ENCODE measurements at regions not wholly inside any gene's neighbourhood (a gene's known extent, or its start where the extent isn't known, plus 50 kb on each side); places are given as distances from the start of the nearest gene placed in this dataset.

GRCh38 chr3:87077355-87077754 lies 86.4 kb upstream of the VGLL3 start:
- Histone ChIP-seq H3K27ac (ENCODE audit: low read depth in 2 of 2, low read length in 2 of 2) (no peak overlapping the region), H3K9me3 (ENCODE audit: control insufficient read depth in 2 of 2, low read length in 2 of 2) (no peaks in the 10 kb centered on the region), H3K36me3 (ENCODE audit: control insufficient read depth in 2 of 2, insufficient read depth in 2 of 2, low read length in 2 of 2) (no peaks in the 10 kb centered on the region), H3K4me3 (ENCODE audit: low read length in 2 of 2) (no peak overlapping the region), H3K27me3 (ENCODE audit: control insufficient read depth in 2 of 2, insufficient read depth in 2 of 2, low read length in 2 of 2) (no peaks in the 10 kb centered on the region), H3K9ac (ENCODE audit: low read depth in 1 of 2, low read length in 2 of 2) (no peak overlapping the region), H3K4me1 (ENCODE audit: control insufficient read depth in 2 of 2, insufficient read depth in 2 of 2, low read length in 2 of 2) (no peaks in the 10 kb centered on the region)

GRCh38 chr3:87076946-87077345 lies 86.0 kb upstream of the VGLL3 start:
- Histone ChIP-seq H3K4me1 (ENCODE audit: control insufficient read depth in 2 of 2, insufficient read depth in 2 of 2, low read length in 2 of 2) (no peaks in the 10 kb centered on the region), H3K27me3 (ENCODE audit: control insufficient read depth in 2 of 2, insufficient read depth in 2 of 2, low read length in 2 of 2) (no peaks in the 10 kb centered on the region), H3K9ac (ENCODE audit: low read depth in 1 of 2, low read length in 2 of 2) (no peak overlapping the region), H3K36me3 (ENCODE audit: control insufficient read depth in 2 of 2, insufficient read depth in 2 of 2, low read length in 2 of 2) (no peaks in the 10 kb centered on the region), H3K9me3 (ENCODE audit: control insufficient read depth in 2 of 2, low read length in 2 of 2) (no peaks in the 10 kb centered on the region), H3K27ac (ENCODE audit: low read depth in 2 of 2, low read length in 2 of 2) (no peak overlapping the region), H3K4me3 (ENCODE audit: low read length in 2 of 2) (no peak overlapping the region)

GRCh38 chr3:87073496-87074145 lies 82.7 kb upstream of the VGLL3 start:
- Histone ChIP-seq H3K4me3 (ENCODE audit: low read length in 2 of 2) (no peak overlapping the region), H3K27ac (ENCODE audit: low read depth in 2 of 2, low read length in 2 of 2) (no peak overlapping the region), H3K9ac (ENCODE audit: low read depth in 1 of 2, low read length in 2 of 2) (no peak overlapping the region), H3K36me3 (ENCODE audit: control insufficient read depth in 2 of 2, insufficient read depth in 2 of 2, low read length in 2 of 2) (no peaks in the 10 kb centered on the region), H3K27me3 (ENCODE audit: control insufficient read depth in 2 of 2, insufficient read depth in 2 of 2, low read length in 2 of 2) (no peaks in the 10 kb centered on the region), H3K4me1 (ENCODE audit: control insufficient read depth in 2 of 2, insufficient read depth in 2 of 2, low read length in 2 of 2) (no peaks in the 10 kb centered on the region), H3K9me3 (ENCODE audit: control insufficient read depth in 2 of 2, low read length in 2 of 2) (no peaks in the 10 kb centered on the region)

GRCh38 chr3:87072446-87072845 lies 81.5 kb upstream of the VGLL3 start:
- no peak overlapping the region for H3K4me3 ChIP-seq (ENCODE audit: low read length in 2 of 2)
- H3K27ac ChIP-seq (ENCODE audit: low read depth in 2 of 2, low read length in 2 of 2): no peak overlapping the region
- no peaks in the 10 kb centered on the region for H3K27me3 ChIP-seq (ENCODE audit: control insufficient read depth in 2 of 2, insufficient read depth in 2 of 2, low read length in 2 of 2)
- H3K9ac ChIP-seq (ENCODE audit: low read depth in 1 of 2, low read length in 2 of 2): no peak overlapping the region
- H3K36me3 ChIP-seq (ENCODE audit: control insufficient read depth in 2 of 2, insufficient read depth in 2 of 2, low read length in 2 of 2): no peaks in the 10 kb centered on the region
- no peaks in the 10 kb centered on the region for H3K9me3 ChIP-seq (ENCODE audit: control insufficient read depth in 2 of 2, low read length in 2 of 2)
- H3K4me1 ChIP-seq (ENCODE audit: control insufficient read depth in 2 of 2, insufficient read depth in 2 of 2, low read length in 2 of 2): no peaks in the 10 kb centered on the region

GRCh38 chr3:87069971-87070370 lies 79.0 kb upstream of the VGLL3 start:
- Histone ChIP-seq H3K4me3 (ENCODE audit: low read length in 2 of 2) (no peak overlapping the region), H3K27ac (ENCODE audit: low read depth in 2 of 2, low read length in 2 of 2) (no peak overlapping the region), H3K9ac (ENCODE audit: low read depth in 1 of 2, low read length in 2 of 2) (no peak overlapping the region), H3K27me3 (ENCODE audit: control insufficient read depth in 2 of 2, insufficient read depth in 2 of 2, low read length in 2 of 2) (no peaks in the 10 kb centered on the region), H3K4me1 (ENCODE audit: control insufficient read depth in 2 of 2, insufficient read depth in 2 of 2, low read length in 2 of 2) (no peaks in the 10 kb centered on the region), H3K9me3 (ENCODE audit: control insufficient read depth in 2 of 2, low read length in 2 of 2) (no peaks in the 10 kb centered on the region), H3K36me3 (ENCODE audit: control insufficient read depth in 2 of 2, insufficient read depth in 2 of 2, low read length in 2 of 2) (no peaks in the 10 kb centered on the region)

- Histone ChIP-seq H3K9me3 (ENCODE audit: control insufficient read depth in 2 of 2, low read length in 2 of 2) (no peaks in the 10 kb centered on the region), H3K9ac (ENCODE audit: low read depth in 1 of 2, low read length in 2 of 2) (no peak overlapping the region), H3K27ac (ENCODE audit: low read depth in 2 of 2, low read length in 2 of 2) (no peak overlapping the region), H3K4me1 (ENCODE audit: control insufficient read depth in 2 of 2, insufficient read depth in 2 of 2, low read length in 2 of 2) (no peaks in the 10 kb centered on the region), H3K27me3 (ENCODE audit: control insufficient read depth in 2 of 2, insufficient read depth in 2 of 2, low read length in 2 of 2) (no peaks in the 10 kb centered on the region), H3K4me3 (ENCODE audit: low read length in 2 of 2) (no peak overlapping the region), H3K36me3 (ENCODE audit: control insufficient read depth in 2 of 2, insufficient read depth in 2 of 2, low read length in 2 of 2) (no peaks in the 10 kb centered on the region)
Observed at GRCh38 chr3:87069021-87069420, 78.1 kb upstream of the VGLL3 start.

- no peak overlapping the region for H3K9ac ChIP-seq (ENCODE audit: low read depth in 1 of 2, low read length in 2 of 2)
- no peaks in the 10 kb centered on the region for H3K27me3 ChIP-seq (ENCODE audit: control insufficient read depth in 2 of 2, insufficient read depth in 2 of 2, low read length in 2 of 2)
- H3K36me3 ChIP-seq (ENCODE audit: control insufficient read depth in 2 of 2, insufficient read depth in 2 of 2, low read length in 2 of 2): no peaks in the 10 kb centered on the region
- H3K9me3 ChIP-seq (ENCODE audit: control insufficient read depth in 2 of 2, low read length in 2 of 2): no peaks in the 10 kb centered on the region
- no peak overlapping the region for H3K4me3 ChIP-seq (ENCODE audit: low read length in 2 of 2)
- no peaks in the 10 kb centered on the region for H3K4me1 ChIP-seq (ENCODE audit: control insufficient read depth in 2 of 2, insufficient read depth in 2 of 2, low read length in 2 of 2)
- no peak overlapping the region for H3K27ac ChIP-seq (ENCODE audit: low read depth in 2 of 2, low read length in 2 of 2)
Observed at GRCh38 chr3:87062685-87063084, 71.7 kb upstream of the VGLL3 start.

- Histone ChIP-seq H3K9me3 (ENCODE audit: control insufficient read depth in 2 of 2, low read length in 2 of 2) (no peaks in the 10 kb centered on the region), H3K9ac (ENCODE audit: low read depth in 1 of 2, low read length in 2 of 2) (no peak overlapping the region), H3K36me3 (ENCODE audit: control insufficient read depth in 2 of 2, insufficient read depth in 2 of 2, low read length in 2 of 2) (no peaks in the 10 kb centered on the region), H3K4me3 (ENCODE audit: low read length in 2 of 2) (no peak overlapping the region), H3K4me1 (ENCODE audit: control insufficient read depth in 2 of 2, insufficient read depth in 2 of 2, low read length in 2 of 2) (no peaks in the 10 kb centered on the region), H3K27me3 (ENCODE audit: control insufficient read depth in 2 of 2, insufficient read depth in 2 of 2, low read length in 2 of 2) (no peaks in the 10 kb centered on the region), H3K27ac (ENCODE audit: low read depth in 2 of 2, low read length in 2 of 2) (no peak overlapping the region)
Observed at GRCh38 chr3:87057474-87057873, 66.5 kb upstream of the VGLL3 start.

- no peaks in the 10 kb centered on the region for H3K9me3 ChIP-seq (ENCODE audit: control insufficient read depth in 2 of 2, low read length in 2 of 2)
- H3K36me3 ChIP-seq (ENCODE audit: control insufficient read depth in 2 of 2, insufficient read depth in 2 of 2, low read length in 2 of 2): no peaks in the 10 kb centered on the region
- H3K4me1 ChIP-seq (ENCODE audit: control insufficient read depth in 2 of 2, insufficient read depth in 2 of 2, low read length in 2 of 2): no peaks in the 10 kb centered on the region
- no peaks in the 10 kb centered on the region for H3K27me3 ChIP-seq (ENCODE audit: control insufficient read depth in 2 of 2, insufficient read depth in 2 of 2, low read length in 2 of 2)
- H3K27ac ChIP-seq (ENCODE audit: low read depth in 2 of 2, low read length in 2 of 2): no peak overlapping the region
- no peak overlapping the region for H3K4me3 ChIP-seq (ENCODE audit: low read length in 2 of 2)
- H3K9ac ChIP-seq (ENCODE audit: low read depth in 1 of 2, low read length in 2 of 2): no peak overlapping the region
Observed at GRCh38 chr3:87053553-87053952, 62.6 kb upstream of the VGLL3 start.

- Histone ChIP-seq H3K27me3 (ENCODE audit: control insufficient read depth in 2 of 2, insufficient read depth in 2 of 2, low read length in 2 of 2) (no peaks in the 10 kb centered on the region), H3K4me1 (ENCODE audit: control insufficient read depth in 2 of 2, insufficient read depth in 2 of 2, low read length in 2 of 2) (no peaks in the 10 kb centered on the region), H3K4me3 (ENCODE audit: low read length in 2 of 2) (no peak overlapping the region), H3K9ac (ENCODE audit: low read depth in 1 of 2, low read length in 2 of 2) (no peak overlapping the region), H3K27ac (ENCODE audit: low read depth in 2 of 2, low read length in 2 of 2) (no peak overlapping the region), H3K9me3 (ENCODE audit: control insufficient read depth in 2 of 2, low read length in 2 of 2) (no peaks in the 10 kb centered on the region), H3K36me3 (ENCODE audit: control insufficient read depth in 2 of 2, insufficient read depth in 2 of 2, low read length in 2 of 2) (no peaks in the 10 kb centered on the region)
Observed at GRCh38 chr3:87052499-87053260, 61.7 kb upstream of the VGLL3 start.

All from mucosa of rectum (tissue), 2 donors.